Endothelial cell of umbilical vein (primary cell): ENCODE measurements at regions not wholly inside any gene's neighbourhood (a gene's known extent, or its start where the extent isn't known, plus 50 kb on each side); places are given as distances from the start of the nearest gene placed in this dataset.

Experiments used
- BruUV-seq: library from RNA; stranded (reverse); fragments of 400-500 nt; replicated peaks from 2 replicates; lab custom pipeline; 2021; lab: Mats Ljungman, UMichigan
- CTCF ChIA-PET: fragments of 300-600, 350-600 bp; sonication (Branson Sonifier 250); formaldehyde crosslinking; loops from one replicate; lab custom pipeline; 2021; ENCODE audit warnings: antibody characterized with exemption, inconsistent platforms; lab: Charles Lee
- POLR2A ChIA-PET: fragments of 300-600, 350-600 bp; sonication (Branson Sonifier 250); formaldehyde crosslinking; loops from one replicate; lab custom pipeline; 2021; ENCODE audit warnings: antibody characterized with exemption, inconsistent platforms; lab: Charles Lee
- DNase-seq: peaks from one replicate; pipeline ENCODE4 v3.0.0-alpha.2; 2011; ENCODE audit warnings: low read depth, low spot score
- FAIRE-seq: peaks from 2 replicates; lab custom pipeline; 2011; peaks lifted over from hg19 to GRCh38; lab: Jason Lieb, UNC
- H2AFZ ChIP-seq: 2 replicates; pipeline ENCODE4 v1.6.0; 2012; ENCODE audit warnings: low read depth, low read length, control low read depth, inconsistent platforms
- H3K27ac ChIP-seq: 2 replicates; pipeline ENCODE4 v1.5.1; 2011; ENCODE audit warnings: low read depth, mild to moderate bottlenecking, control low read depth, low read length, moderate library complexity; ENCODE audit not compliant: insufficient read depth
- H3K27me3 ChIP-seq, 2 experiments: 2 replicates each; pipeline versions ENCODE4 v1.6.0 to v1.6.1; 2011; ENCODE audit warnings: low read length in 2 of 2, mixed read lengths in 1 of 2; ENCODE audit not compliant: control insufficient read depth in 2 of 2, insufficient read depth in 2 of 2
- H3K36me3 ChIP-seq, 2 experiments: 2 replicates in 1 of 2; 3 replicates in 1 of 2; pipeline ENCODE4 v1.5.1; 2011; ENCODE audit warnings: low read length in 2 of 2, mild to moderate bottlenecking in 1 of 2, moderate library complexity in 1 of 2; ENCODE audit not compliant: control insufficient read depth in 2 of 2, insufficient read depth in 2 of 2; ENCODE audit errors: extremely low read depth in 1 of 2
- H3K4me1 ChIP-seq: 3 replicates; pipeline ENCODE4 v1.5.1; 2011; ENCODE audit warnings: mild to moderate bottlenecking, low read length; ENCODE audit not compliant: control insufficient read depth, insufficient read depth; ENCODE audit errors: extremely low read depth
- H3K4me2 ChIP-seq: 2 replicates; pipeline ENCODE4 v1.6.1; 2011; ENCODE audit warnings: low read length, control low read depth, mixed read lengths; ENCODE audit not compliant: insufficient read depth
- H3K4me3 ChIP-seq, 3 experiments: fragments of 200-600 bp in 1 of 3; sonication (generic), shearing (Covaris generic) in 1 of 3; replicated peaks in 1 of 3; 2 replicates each; pipeline ENCODE4 v1.5.1; 2011 to 2016; ENCODE audit warnings: control low read depth in 3 of 3, low read length in 3 of 3, mild to moderate bottlenecking in 2 of 3, inconsistent platforms in 1 of 3, low read depth in 1 of 3, moderate library complexity in 1 of 3; ENCODE audit not compliant: insufficient read depth in 1 of 3
- H3K79me2 ChIP-seq: 2 replicates; pipeline ENCODE4 v1.6.0; 2012; ENCODE audit warnings: low read length, inconsistent platforms; ENCODE audit not compliant: control insufficient read depth, insufficient read depth
- H3K9ac ChIP-seq: replicated peaks from 2 replicates; pipeline ENCODE3; 2011; ENCODE audit warnings: low read length, control low read depth; ENCODE audit not compliant: insufficient read depth; ENCODE audit errors: extremely low read depth
- H3K9me1 ChIP-seq: replicated peaks from 3 replicates; pipeline ENCODE4 v1.6.0; 2011; ENCODE audit warnings: mild to moderate bottlenecking, low read length; ENCODE audit not compliant: control insufficient read depth, insufficient read depth; ENCODE audit errors: extremely low read depth
- H3K9me3 ChIP-seq: replicated peaks from 2 replicates; pipeline ENCODE4 v1.5.1; 2012; ENCODE audit warnings: low read length, inconsistent platforms; ENCODE audit not compliant: control insufficient read depth, insufficient read depth
- H4K20me1 ChIP-seq: replicated peaks from 2 replicates; pipeline ENCODE3; 2011; ENCODE audit warnings: mild to moderate bottlenecking, low read length; ENCODE audit not compliant: control insufficient read depth, insufficient read depth; ENCODE audit errors: extremely low read depth
- CTCF ChIP-seq, 2 donors: IDR thresholded peaks; 1 replicate in 1 of 2; 2 replicates in 1 of 2; pipeline ENCODE4 v1.5.1; 2011; ENCODE audit warnings: low read length in 2 of 2, mild to moderate bottlenecking in 2 of 2, moderate library complexity in 2 of 2, control low read depth in 1 of 2, inconsistent platforms in 1 of 2, low read depth in 1 of 2; ENCODE audit not compliant: insufficient read depth in 1 of 2; ENCODE audit errors: extremely low read depth in 1 of 2
- EZH2 ChIP-seq: IDR thresholded peaks from 2 replicates; pipeline ENCODE4 v1.6.1; 2012; ENCODE audit warnings: borderline replicate concordance, low read depth, mild to moderate bottlenecking, moderate library complexity, low read length, inconsistent platforms; ENCODE audit not compliant: severe bottlenecking
- FOS ChIP-seq: IDR thresholded peaks from 2 replicates; pipeline ENCODE4 v1.6.1; 2011; ENCODE audit warnings: mild to moderate bottlenecking, low read length, moderate library complexity, borderline replicate concordance; ENCODE audit not compliant: insufficient read depth
- GATA2 ChIP-seq: IDR thresholded peaks from 2 replicates; pipeline ENCODE4 v1.7.0; 2011; ENCODE audit warnings: low read depth, mild to moderate bottlenecking, moderate library complexity, mixed read lengths, low read length; ENCODE audit not compliant: insufficient read length, insufficient read depth
- JUN ChIP-seq: IDR thresholded peaks from 2 replicates; pipeline ENCODE4 v1.6.1; 2011; ENCODE audit warnings: borderline replicate concordance, low read depth; ENCODE audit not compliant: insufficient read length, insufficient read depth
- MAX ChIP-seq: IDR thresholded peaks from 2 replicates; pipeline ENCODE4 v1.6.1; 2011; ENCODE audit not compliant: insufficient read depth, insufficient read length
- MYC ChIP-seq: IDR thresholded peaks from one replicate; pipeline ENCODE4 v1.6.1; 2011; ENCODE audit warnings: mild to moderate bottlenecking, low read depth, low read length
- POLR2A ChIP-seq: IDR thresholded peaks from 2 replicates; pipeline ENCODE4 v1.6.1; 2012; ENCODE audit warnings: low read depth, mild to moderate bottlenecking, control low read depth, low read length
- POLR2AphosphoS5 ChIP-seq: IDR thresholded peaks from 2 replicates; pipeline ENCODE4 v1.6.1; 2012; ENCODE audit warnings: low read depth, mild to moderate bottlenecking, control low read depth, low read length, moderate library complexity; ENCODE audit not compliant: insufficient read depth
- dilution Hi-C: fragments of 300-500 bp; cut with MboI; formaldehyde crosslinking; loops from one replicate; pipeline ENCODE4 v1.15.0; 2019; ENCODE audit warnings: low sequenced_read_pairs; ENCODE audit not compliant: extremely low pct_ligation_motif_present
- intact Hi-C: fragments of 100-400 bp; cut with micrococcal nuclease; formaldehyde crosslinking; loops from one replicate; pipeline ENCODE4 v1.10.0; 2022

- Histone ChIP-seq H3K4me1 (peaks cover 2% of the 10 kb centered on the region), H3K79me2 (no peaks in the 10 kb centered on the region), H3K27me3 (no peaks in the 10 kb centered on the region), H3K9ac (no peak overlapping the region), H3K4me3 (no peak overlapping the region), H3K36me3 (no peaks in the 10 kb centered on the region), H3K9me1 (no peaks in the 10 kb centered on the region), H2AFZ (no peak overlapping the region), H4K20me1 (no peaks in the 10 kb centered on the region), H3K9me3 (no peaks in the 10 kb centered on the region), H3K27ac (no peak overlapping the region), H3K4me2 (no peak overlapping the region)
- dilution Hi-C loops: no loop called here
- FAIRE-seq (no peak), DNase-seq (no peak)
- CTCF ChIA-PET: interaction anchor here (1.4 kb wide), 1 partner anchor 29 kb away, joined by 3 read pairs; no protein-coding TSS in a partner anchor
- intact Hi-C loops: no loop called here
- POLR2A ChIA-PET: no interaction called here
- no TSS peak for BruUV-seq
- TF ChIP-seq MYC (no peak), FOS (no peak), JUN (no peak), GATA2 (no peak), EZH2 (no peak), MAX (no peak), POLR2AphosphoS5 (no peak), POLR2A (no peak), CTCF (IDR thresholded peaks at IDR 0.05; ENCODE audit: extremely low read depth in 1 of 2, insufficient read depth in 1 of 2, low read depth in 1 of 2, low read length in 2 of 2) (no peak)
Measured at GRCh38 chr10:31587691-31588090, 268.7 kb downstream of the ZEB1 start.
